ENCODE measurements at regions not wholly inside any gene's neighbourhood (a gene's known extent, or its start where the extent isn't known, plus 50 kb on each side); places are given as distances from the start of the nearest gene placed in this dataset.

GRCh38 chr2:42856106-42856860 lies 63.9 kb upstream of the HAAO start:
- no peak for DNase-seq (ENCODE audit: low read depth in 3 of 3)

- DNase-seq (ENCODE audit: low read depth in 3 of 3): no peak
These were observed 63.0 kb upstream of the HAAO start for GRCh38 chr2:42855221-42855970.

GRCh38 chr2:42854207-42854818 lies 61.9 kb upstream of the HAAO start:
- no peak for DNase-seq (ENCODE audit: low read depth in 3 of 3)

GRCh38 chr2:42853549-42854206 lies 61.3 kb upstream of the HAAO start:
- DNase-seq (ENCODE audit: low read depth in 3 of 3): no peak

GRCh38 chr2:42852798-42853197 lies 60.4 kb upstream of the HAAO start:
- no peak for DNase-seq (ENCODE audit: low read depth in 3 of 3)

- DNase-seq (ENCODE audit: low read depth in 3 of 3): no peak
These were observed 59.4 kb upstream of the HAAO start for GRCh38 chr2:42851740-42852250.

- no peak for DNase-seq (ENCODE audit: low read depth in 3 of 3)
These were observed 58.8 kb upstream of the HAAO start for GRCh38 chr2:42851186-42851585.

- DNase-seq (ENCODE audit: low read depth in 3 of 3): no peak
These were observed 57.8 kb upstream of the HAAO start for GRCh38 chr2:42850016-42850805.

GRCh38 chr2:42849311-42849710 lies 56.9 kb upstream of the HAAO start:
- no peak for DNase-seq (ENCODE audit: low read depth in 3 of 3)

- DNase-seq (ENCODE audit: low read depth in 3 of 3): no peak
These were observed 56.4 kb upstream of the HAAO start for GRCh38 chr2:42848726-42849290.

GRCh38 chr2:42848265-42848664 lies 55.9 kb upstream of the HAAO start:
- DNase-seq (ENCODE audit: low read depth in 3 of 3): no peak

GRCh38 chr2:42847596-42848151 lies 55.3 kb upstream of the HAAO start:
- no peak for DNase-seq (ENCODE audit: low read depth in 3 of 3)

GRCh38 chr2:42846932-42847595 lies 54.7 kb upstream of the HAAO start:
- no peak for DNase-seq (ENCODE audit: low read depth in 3 of 3)

- no peak for DNase-seq (ENCODE audit: low read depth in 3 of 3)
These were observed 53.6 kb upstream of the HAAO start for GRCh38 chr2:42846026-42846425.

- no peak for DNase-seq (ENCODE audit: low read depth in 3 of 3)
These were observed 52.8 kb upstream of the HAAO start for GRCh38 chr2:42844901-42845821.

- no peak for DNase-seq (ENCODE audit: low read depth in 3 of 3)
These were observed 52.0 kb upstream of the HAAO start for GRCh38 chr2:42844366-42844765.

GRCh38 chr2:42843611-42844010 lies 51.2 kb upstream of the HAAO start:
- no peak for DNase-seq (ENCODE audit: low read depth in 3 of 3)

GRCh38 chr2:42843131-42843530 lies 50.7 kb upstream of the HAAO start:
- no peak for DNase-seq (ENCODE audit: low read depth in 3 of 3)

GRCh38 chr2:42842466-42842865 lies 50.1 kb upstream of the HAAO start:
- DNase-seq (ENCODE audit: low read depth in 3 of 3): no peak
